ENCODE measurements at regions not wholly inside any gene's neighbourhood (a gene's known extent, or its start where the extent isn't known, plus 50 kb on each side); places are given as distances from the start of the nearest gene placed in this dataset.

GRCh38 chr5:116361979-116362577, 212.5 kb downstream of the SEMA6A start:
- no peak for DNase-seq

GRCh38 chr5:116361171-116361967, 213.3 kb downstream of the SEMA6A start:
- DNase-seq, result peak in 44 of 56 donors; percentile 31 to 83 (median 60)

GRCh38 chr5:116360008-116360853, 214.4 kb downstream of the SEMA6A start:
- DNase-seq, result peak in 8 of 56 donors; percentile 17 to 53 (median 22)

- DNase-seq, result no peak
Observed at GRCh38 chr5:116359592-116359991, 215.0 kb downstream of the SEMA6A start.

GRCh38 chr5:116358911-116359418, 215.7 kb downstream of the SEMA6A start:
- no peak for DNase-seq

- DNase-seq, result no peak
Observed at GRCh38 chr5:116358015-116358523, 216.6 kb downstream of the SEMA6A start.

- DNase-seq, result no peak
Observed at GRCh38 chr5:116355819-116356601, 218.6 kb downstream of the SEMA6A start.

- DNase-seq, result no peak
Observed at GRCh38 chr5:116354699-116355098, 219.9 kb downstream of the SEMA6A start.

GRCh38 chr5:116347657-116348056, 227.0 kb downstream of the SEMA6A start:
- no peak for DNase-seq

- DNase-seq, result peak in 3 of 56 donors; percentile 1 to 15 (median 8)
Observed at GRCh38 chr5:116343961-116344360, 230.7 kb downstream of the SEMA6A start.

Data from nucleus accumbens (tissue), 56 donors.